Ishikawa (cell line): ENCODE measurements at regions not wholly inside any gene's neighbourhood (a gene's known extent, or its start where the extent isn't known, plus 50 kb on each side); places are given as distances from the start of the nearest gene placed in this dataset.

ENCODE experiments used
- CEBPB ChIP-seq: IDR thresholded peaks from 2 replicates; pipeline ENCODE4 v1.6.1; 2012
- CREB1 ChIP-seq: IDR thresholded peaks from 2 replicates; pipeline ENCODE4 v1.6.1; 2012; ENCODE audit warnings: low read depth
- EGR1 ChIP-seq: IDR thresholded peaks from 2 replicates; pipeline ENCODE4 v1.6.1; 2012
- EP300 ChIP-seq: IDR thresholded peaks from 2 replicates; pipeline ENCODE4 v1.6.1; 2012; ENCODE audit warnings: borderline replicate concordance
- FOXM1 ChIP-seq: IDR thresholded peaks from 2 replicates; pipeline ENCODE4 v1.6.1; 2012; ENCODE audit warnings: low read depth, borderline replicate concordance
- NFIC ChIP-seq: IDR thresholded peaks from 2 replicates; pipeline ENCODE4 v1.6.1; 2012
- RAD21 ChIP-seq: IDR thresholded peaks from 2 replicates; pipeline ENCODE4 v1.6.1; 2012; ENCODE audit warnings: low read depth
- REST ChIP-seq: IDR thresholded peaks from 2 replicates; pipeline ENCODE4 v1.6.1; 2012; ENCODE audit warnings: low read depth, mild to moderate bottlenecking
- TAF1 ChIP-seq: IDR thresholded peaks from 2 replicates; pipeline ENCODE4 v1.6.1; 2012; ENCODE audit warnings: low read depth, mild to moderate bottlenecking
- TCF12 ChIP-seq: IDR thresholded peaks from 2 replicates; pipeline ENCODE4 v1.6.1; 2012; ENCODE audit warnings: low read depth
- TEAD4 ChIP-seq: IDR thresholded peaks from 2 replicates; pipeline ENCODE4 v1.6.1; 2012
- YY1 ChIP-seq: IDR thresholded peaks from 2 replicates; pipeline ENCODE4 v1.6.1; 2012; ENCODE audit warnings: low read depth
- ZBTB7A ChIP-seq: IDR thresholded peaks from 2 replicates; pipeline ENCODE4 v1.6.1; 2012; ENCODE audit warnings: low read depth
- TF ChIP-seq, protein P1 (sequence below): IDR thresholded peaks from 2 replicates; pipeline ENCODE4 v1.6.1; 2012
- TF ChIP-seq, protein P2 (sequence below): IDR thresholded peaks from 2 replicates; pipeline ENCODE4 v1.6.1; 2012

- TF ChIP-seq, protein P1, sequence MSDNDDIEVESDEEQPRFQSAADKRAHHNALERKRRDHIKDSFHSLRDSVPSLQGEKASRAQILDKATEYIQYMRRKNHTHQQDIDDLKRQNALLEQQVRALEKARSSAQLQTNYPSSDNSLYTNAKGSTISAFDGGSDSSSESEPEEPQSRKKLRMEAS: no peak
- TF ChIP-seq NFIC (no peak), YY1 (no peak), ZBTB7A (no peak), REST (no peak), EP300 (no peak), EGR1 (no peak), FOXM1 (no peak), CREB1 (no peak), TCF12 (no peak), CEBPB (no peak), TEAD4 (no peak), RAD21 (no peak), TAF1 (no peak)
- TF ChIP-seq, protein P2, sequence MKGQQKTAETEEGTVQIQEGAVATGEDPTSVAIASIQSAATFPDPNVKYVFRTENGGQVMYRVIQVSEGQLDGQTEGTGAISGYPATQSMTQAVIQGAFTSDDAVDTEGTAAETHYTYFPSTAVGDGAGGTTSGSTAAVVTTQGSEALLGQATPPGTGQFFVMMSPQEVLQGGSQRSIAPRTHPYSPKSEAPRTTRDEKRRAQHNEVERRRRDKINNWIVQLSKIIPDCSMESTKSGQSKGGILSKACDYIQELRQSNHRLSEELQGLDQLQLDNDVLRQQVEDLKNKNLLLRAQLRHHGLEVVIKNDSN: no peak
Measured at GRCh38 chr4:177227636-177228035, 82.0 kb upstream of the NEIL3 start.

GRCh38 chr4:177228599-177228998, 81.1 kb upstream of the NEIL3 start:
- no peak for TF ChIP-seq FOXM1
- TF ChIP-seq, protein P2: no peak
- no peak for TF ChIP-seq RAD21
- no peak for TF ChIP-seq EP300
- no peak for TF ChIP-seq NFIC
- no peak for TF ChIP-seq EGR1
- no peak for TF ChIP-seq CEBPB

- TF ChIP-seq, protein P1: no peak
- TF ChIP-seq RAD21 (no peak), REST (no peak), TCF12 (no peak), EP300 (no peak), YY1 (no peak), TEAD4 (no peak), FOXM1 (no peak), ZBTB7A (no peak)
- TF ChIP-seq, protein P2: no peak
Measured at GRCh38 chr4:177229331-177229730, 80.3 kb upstream of the NEIL3 start.

GRCh38 chr4:177232473-177232872, 77.2 kb upstream of the NEIL3 start:
- TF ChIP-seq TCF12 (no peak), REST (no peak), FOXM1 (no peak), CREB1 (no peak), ZBTB7A (no peak), EGR1 (no peak), EP300 (no peak), CEBPB (no peak), TEAD4 (no peak), YY1 (no peak), TAF1 (no peak), NFIC (no peak), RAD21 (no peak)
- TF ChIP-seq, protein P2: no peak
- TF ChIP-seq, protein P1: no peak
